HG03342 (cell line): ENCODE measurements at regions not wholly inside any gene's neighbourhood (a gene's known extent, or its start where the extent isn't known, plus 50 kb on each side); places are given as distances from the start of the nearest gene placed in this dataset.
"Not testable (repeated sequence)": the region's sequence is repeated elsewhere in the genome, so short reads cannot be mapped to it uniquely, and the experiment has no call there.

Source experiments
- ATAC-seq: cut with Tn5 transposase; IDR thresholded peaks from one replicate; pipeline ENCODE4 v1.9.1; 2021; ENCODE audit warnings: mild to moderate bottlenecking, moderate library complexity; ENCODE audit not compliant: unreplicated experiment

DNA sequence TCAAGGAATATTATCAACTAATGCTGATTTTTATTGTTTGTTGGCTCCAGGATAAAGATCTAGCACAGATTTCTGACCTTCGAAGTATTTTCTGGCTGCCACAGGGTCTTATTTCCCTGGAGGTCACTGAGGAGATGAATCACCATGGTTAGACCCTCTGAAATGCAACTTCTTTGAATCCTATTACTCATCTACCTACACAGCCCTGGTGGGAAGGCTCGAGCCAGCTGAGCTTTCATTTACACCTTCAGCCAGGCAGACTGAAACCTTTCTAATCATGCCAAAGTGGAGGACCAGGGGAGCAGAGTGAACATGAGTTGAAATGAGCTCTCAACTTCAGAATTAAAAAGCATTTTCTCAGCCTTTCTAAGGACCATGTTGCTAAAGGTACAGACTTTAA lies 130.5 kb downstream of the SMIM20 start:
- ATAC-seq = no peak

DNA sequence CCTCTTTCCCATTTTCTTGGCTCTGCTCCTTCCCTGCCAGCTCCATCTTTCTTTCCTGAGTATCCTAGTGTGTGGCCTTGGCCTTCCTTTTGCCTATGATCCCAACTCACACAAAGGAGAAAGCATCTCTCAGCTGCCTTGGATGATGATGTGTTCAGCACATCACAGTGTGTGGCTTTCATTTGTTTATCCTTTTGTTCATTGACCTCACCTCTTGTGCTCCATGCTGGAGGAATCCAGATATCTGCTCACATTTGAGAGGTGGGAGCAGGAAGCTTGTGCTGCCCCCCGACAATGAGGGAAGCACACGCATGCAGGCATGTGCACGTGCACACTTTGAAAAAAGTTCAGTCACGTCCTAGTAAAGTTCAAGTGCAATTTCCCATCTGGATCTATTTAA lies 131.0 kb downstream of the SMIM20 start:
- ATAC-seq = no peak

DNA sequence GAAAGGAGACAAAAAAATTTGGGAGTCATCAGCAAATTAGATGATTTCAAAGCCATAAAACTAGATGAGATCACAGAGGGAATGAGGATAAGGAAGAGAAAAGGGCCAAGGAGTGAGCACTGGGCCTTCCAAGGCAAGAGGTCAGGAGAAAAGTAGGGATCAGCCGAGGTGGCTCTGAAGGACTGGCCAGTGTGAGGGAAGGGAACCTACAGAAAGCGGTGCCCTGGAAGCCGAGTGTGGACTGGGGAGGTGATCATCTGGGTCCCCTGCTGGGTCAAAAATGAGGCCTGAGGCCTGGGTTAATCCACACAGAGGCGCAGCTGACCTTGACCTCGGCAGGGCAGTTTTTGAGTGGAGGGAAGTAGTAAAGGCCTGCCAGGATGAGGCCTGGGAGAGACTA lies 133.8 kb downstream of the SMIM20 start:
- ATAC-seq = no peak

DNA sequence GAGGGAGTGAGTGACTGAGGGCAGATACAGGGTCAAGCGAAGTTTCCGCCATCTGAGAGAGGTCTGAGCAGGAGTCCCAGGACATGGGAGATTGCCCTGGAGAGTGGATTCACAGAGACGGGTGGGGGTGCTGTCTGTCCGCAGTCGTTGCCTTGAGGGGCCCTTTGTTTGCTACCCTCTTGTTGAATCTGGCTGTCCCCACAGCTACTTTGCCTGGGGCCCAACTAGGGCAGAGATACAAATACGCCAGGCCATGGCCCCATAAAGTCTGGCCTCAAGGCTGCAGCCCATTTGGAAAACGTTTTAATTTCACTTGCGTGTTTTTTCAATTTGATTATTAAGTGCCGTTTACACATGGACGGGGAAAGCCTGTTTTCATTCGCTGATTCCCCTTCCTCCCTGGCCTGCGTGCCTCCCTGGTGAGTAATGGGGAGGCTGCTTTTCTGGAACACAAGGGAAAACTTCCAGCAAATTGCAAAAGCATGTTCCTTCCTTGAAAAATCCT lies 134.4 kb downstream of the SMIM20 start:
- ATAC-seq = no peak

DNA sequence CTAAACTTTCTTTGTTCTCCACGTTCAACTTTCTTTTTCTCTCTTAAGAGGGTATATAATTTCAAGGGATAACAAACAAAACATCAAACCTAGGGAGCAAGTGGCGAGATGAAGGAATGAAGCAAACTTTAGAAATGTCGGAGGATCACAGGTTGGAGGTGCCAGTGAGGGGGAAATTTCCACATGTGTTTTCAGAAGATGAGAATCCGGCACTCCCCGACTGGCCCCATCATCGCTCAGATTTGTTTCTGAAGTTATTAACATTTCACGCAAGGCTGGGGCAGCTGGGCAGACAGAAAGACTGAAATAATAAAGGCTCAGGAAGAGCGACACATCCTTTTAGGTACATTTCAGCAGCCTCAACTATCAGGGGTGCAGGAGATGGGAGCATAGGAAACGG lies 134.9 kb downstream of the SMIM20 start:
- no peak for ATAC-seq

DNA sequence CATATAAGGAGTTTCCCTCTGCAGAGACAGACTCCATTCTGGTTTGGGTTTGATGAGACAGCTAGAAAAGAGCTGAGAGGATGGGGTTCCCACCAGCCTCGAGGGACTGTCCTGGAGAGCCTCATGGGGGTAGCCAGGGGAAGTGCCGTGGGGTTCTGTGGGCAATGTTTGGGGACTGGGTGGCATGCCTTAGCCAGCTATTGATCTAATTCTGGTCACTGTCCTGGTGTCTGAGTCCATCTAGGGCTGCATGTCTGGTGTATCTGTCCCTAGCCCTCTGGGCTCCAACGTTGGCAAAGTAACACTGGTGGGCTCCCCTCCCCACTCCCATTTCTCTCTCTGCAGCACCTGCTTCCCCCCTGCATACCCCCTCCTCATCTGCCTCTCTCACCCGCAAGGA lies 135.4 kb downstream of the SMIM20 start:
- ATAC-seq = no peak

DNA sequence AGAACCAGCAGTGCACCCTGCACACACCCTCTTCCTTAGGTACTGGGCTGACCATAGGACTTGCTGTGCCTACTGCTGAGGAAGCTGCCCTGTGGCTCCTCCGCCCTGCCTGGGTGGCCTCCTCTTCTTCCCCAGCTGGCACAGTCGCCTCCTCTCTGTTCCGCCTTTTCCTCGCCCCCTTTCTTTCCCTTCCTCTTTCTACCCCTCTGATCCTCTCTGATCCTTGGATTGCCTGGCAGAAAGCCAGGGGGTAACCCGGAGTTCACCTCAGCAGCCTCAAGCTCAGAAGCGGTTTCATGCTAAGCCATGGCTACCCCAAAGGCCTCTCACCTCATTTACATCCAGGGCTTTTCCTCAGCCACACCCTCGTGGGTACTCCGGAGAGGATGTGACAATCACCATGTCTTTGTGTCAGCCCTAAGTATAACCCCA lies 136.2 kb downstream of the SMIM20 start:
- ATAC-seq = peak; percentile 51

DNA sequence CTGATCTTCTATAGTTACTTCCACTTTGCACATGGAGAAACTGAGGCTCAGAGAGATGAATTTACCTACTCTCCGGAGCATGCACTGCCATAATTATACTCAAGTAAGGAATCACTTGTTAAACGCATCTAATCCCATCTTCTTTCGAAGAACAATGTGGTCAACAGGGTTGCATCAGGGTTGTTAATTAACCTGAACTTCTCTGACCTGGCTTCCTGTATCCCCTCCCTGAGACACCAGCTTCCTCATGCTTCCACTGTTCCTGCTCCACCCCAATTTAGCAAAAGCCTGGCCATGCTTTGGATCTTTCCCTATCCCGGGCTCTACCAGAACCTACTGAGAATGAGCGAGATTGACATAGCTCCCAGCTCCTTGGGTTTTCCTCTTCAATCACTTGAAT lies 136.7 kb downstream of the SMIM20 start:
- peak; percentile 39 for ATAC-seq

DNA sequence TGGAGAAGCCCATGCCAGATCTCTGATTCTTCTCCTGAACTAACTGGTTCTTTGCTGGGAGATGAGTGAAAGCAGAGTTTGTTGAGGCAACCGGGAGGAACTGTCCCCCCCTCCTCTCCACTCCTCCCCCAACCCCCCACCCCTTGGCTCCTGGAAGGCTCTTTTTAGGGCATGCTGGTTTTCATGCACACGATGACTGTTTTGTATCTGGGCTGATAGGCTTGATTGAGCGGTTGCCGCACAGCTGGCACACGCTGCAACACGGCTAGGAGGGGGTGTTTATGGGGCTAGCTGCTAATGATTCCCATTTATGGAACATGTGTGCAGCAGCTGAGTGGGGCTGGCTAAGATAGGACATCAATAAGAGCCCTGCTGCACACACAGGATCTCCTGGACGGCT lies 137.2 kb downstream of the SMIM20 start:
- no peak for ATAC-seq

DNA sequence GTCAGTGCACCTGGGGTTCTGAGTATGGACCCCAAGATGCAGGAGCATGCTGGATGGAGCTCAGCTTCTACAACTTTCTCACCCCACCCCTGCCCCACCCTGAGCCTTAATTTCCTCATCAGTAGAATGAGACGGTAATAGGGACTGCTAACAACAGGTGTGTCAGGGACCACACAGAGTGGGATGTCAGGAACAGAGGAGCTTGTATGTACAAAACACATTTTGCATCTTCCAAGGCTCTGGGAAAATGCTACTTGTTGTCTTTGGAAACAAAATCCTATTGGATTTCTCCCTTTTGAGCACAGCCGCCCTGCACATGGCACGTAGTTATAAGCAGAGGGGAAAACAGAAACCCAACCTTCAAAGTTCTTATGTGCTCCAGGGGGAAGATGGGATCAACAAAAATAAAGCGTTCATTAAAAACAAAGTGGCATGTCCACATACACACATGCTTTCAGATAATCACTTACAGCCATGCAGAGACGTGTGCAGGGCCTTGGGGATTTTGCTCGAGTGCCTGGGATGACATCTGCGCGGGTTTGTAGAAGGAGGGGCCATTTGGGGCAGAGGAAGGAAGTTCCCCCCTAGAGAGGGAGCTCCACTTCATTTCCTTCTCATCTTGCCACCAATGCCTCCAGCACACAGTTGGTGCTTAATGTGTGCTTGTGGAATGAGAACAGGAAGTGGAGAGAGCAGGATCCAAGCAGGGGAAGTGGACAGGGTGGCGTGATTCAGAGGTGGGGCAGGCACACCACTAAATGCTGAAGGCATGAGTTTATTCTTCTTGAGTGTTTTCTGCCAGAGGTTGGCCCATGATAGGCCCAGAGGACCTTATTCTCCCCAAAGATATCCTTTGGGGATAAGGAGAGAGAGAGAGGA lies 138.9 kb downstream of the SMIM20 start:
- no peak for ATAC-seq

DNA sequence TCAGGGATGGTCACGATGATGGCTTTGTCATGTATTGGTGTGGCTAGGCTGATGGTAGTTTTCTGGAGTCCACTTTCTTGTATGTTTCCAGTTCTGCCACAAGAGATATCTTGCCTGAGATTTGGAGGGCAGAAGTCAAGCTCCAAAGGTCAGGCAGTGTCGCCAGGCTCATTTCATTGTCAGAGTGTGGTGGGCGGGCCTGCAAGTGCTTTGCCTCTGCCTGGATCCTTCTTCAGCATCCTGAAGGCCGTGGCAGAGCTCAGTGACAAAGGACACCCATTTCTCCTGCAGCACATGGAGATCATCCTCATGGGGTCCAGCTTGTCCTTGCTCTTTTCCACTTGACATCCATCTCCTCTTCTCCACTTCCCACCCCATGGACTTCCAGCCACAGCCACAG lies 139.7 kb downstream of the SMIM20 start:
- ATAC-seq = no peak

DNA sequence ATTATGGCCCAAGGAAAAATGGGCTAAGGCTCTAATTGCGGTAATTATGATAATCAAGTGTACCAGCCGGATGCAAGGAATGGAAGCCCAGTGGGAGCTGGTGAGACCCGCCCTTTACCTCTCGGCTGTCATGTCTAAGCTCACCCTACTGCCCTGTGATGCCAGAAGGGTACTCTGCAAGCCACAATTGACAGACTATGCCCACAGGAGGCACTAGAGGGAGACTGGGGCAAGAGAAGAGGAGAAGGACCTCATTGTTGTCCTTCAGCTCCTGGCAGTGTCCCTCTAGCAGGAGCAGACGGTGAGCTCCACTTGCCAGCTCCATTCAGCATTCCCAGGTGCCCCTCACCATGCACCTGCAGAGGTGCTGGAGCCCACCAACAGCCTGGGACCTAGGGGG lies 141.8 kb downstream of the SMIM20 start:
- no peak for ATAC-seq

DNA sequence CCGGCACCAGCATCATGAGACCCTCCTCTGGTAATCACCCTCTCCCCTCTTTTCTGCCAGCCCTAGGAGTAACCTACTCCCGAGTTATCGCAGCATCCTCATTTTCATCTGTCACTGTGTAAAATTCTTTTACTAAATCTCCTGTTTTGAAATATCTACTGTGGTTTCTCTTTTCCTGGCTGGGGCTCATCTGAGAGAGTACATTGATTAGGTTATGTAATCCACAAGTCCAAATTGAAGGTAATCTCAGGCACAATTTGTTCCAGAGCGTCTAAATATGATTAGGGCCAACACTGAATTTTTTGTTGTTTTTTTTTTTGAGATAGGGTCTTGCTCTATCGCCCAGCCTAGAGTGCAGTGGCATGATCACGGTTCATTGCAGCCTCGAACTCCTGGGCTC lies 142.4 kb downstream of the SMIM20 start:
- ATAC-seq = no peak

DNA sequence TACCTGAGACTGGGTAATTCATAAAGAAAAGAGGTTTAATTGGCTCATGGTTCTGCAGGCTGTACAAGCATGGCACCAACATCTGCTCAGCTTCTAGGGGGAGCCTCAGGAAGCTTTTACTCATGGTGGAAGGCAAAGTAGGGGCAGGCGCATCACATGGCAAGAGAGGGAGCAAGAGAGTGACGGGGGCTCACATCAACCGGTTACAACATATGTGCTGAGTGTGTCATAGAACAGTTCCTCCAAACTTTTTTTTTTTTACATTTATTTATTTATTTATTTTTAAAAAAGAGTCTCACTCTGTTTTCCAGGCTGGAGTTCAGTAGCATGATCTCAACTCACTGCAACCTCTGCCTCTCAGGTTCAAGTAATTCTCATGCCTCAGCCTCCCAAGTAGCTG lies 143.8 kb downstream of the SMIM20 start:
- not testable (repeated sequence) for ATAC-seq

DNA sequence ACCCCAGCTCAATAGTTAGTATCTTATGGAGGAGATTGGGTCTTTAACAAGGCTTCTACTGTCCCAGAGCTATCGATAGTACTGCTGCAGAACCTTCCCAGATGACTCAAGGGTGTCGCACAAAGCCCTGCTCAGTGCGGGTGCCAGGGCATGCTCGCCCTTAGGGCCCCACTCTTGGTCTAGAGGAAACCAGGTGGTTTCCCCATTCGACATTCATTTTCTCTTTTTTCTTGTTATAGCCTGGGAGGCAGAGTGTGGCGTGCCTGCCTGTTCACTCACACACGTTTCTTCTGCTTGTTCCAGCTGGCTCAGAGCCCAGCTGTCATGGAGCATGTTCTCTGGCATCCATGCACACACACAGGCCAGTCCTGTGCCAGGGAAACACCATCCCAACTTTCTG lies 144.5 kb downstream of the SMIM20 start:
- ATAC-seq = peak; percentile 49

DNA sequence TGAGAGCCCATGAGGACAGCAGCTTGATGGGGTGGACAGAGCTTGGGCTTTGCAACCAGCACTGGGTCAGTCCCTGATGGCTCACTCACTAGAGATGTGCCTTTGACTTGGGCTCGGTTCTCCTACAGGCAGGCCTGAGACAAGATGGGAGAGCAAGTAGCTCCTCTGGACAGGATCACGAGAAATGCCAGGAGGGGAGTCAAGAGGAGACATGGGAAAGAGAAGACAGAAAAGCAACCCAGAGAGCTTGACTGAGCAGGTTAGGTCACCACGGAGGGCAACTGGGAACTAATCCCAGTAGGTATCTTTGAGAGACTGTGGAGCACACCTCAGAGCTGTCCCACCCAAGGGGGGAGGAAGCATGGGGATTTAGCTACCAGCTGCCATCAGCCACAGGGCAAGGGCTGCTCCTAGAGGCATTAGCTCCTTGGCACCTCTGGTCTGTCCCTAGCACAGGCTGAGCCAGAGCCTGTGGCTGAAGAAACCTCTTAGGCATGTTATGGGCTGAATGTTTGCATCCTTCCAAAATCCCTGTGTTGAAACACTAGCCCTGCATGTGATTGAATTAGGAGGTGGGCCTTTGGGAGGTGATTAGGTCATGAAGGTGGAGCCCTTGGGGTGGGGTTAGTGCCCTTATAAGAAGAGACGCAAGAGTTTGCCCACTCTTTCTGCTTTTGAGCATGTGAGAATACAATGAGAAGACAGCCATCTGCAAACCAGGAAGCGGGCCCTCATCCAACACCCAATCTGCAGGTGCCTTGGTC lies 145.6 kb downstream of the SMIM20 start:
- no peak for ATAC-seq

DNA sequence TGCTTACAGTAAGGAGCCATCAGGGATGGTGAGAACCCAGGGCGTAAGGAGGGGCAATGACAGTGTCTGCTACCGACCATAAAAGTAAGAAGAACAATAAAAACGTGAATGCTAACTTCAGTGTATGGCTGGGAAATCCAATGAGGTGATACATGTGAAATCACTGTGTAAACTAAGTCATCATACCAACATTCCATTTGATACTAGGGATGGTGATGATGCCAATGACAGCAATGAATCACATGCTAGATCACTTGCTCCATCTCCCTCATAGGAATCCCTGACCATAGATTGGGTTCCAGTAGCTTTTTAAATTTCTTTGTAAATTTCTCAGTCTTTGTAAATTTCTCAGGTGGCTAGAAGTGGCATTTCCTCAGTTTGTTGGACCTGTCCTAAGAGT lies 146.3 kb downstream of the SMIM20 start:
- no peak for ATAC-seq

DNA sequence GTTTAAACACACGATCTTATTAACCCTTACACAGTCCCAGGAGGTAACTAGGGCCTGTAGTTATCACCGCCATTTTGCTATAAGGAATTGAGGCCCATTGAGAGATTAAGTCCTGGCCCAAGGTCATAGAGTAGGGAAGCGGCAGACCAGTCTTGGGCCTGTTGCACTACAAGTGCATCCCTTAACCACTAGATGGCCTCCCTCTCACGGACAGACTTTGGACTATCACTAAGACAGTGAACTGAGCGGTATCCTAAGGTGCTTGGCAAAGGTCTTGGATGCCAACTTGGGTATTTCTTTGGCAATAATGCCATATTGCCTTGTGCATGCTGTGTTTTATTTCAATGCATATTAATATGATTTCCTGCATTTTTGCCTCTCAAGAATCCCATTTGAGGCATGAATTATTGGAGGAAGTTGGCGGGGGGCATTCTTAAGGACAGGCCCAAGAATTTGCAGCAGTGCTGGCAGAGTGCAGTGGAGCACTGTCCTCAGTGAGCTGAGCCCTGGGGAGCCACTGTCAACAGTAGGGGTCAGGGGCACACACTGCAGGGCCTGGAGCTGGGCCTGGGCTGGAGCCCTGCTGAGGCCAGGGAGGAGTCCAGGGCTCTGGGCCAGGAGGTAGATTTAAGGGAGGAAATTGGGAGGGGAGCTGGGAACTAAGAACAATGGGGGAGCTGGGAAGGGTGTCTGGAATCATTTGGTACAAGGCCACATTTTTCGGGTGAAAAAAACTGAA lies 147.4 kb downstream of the SMIM20 start:
- ATAC-seq = peak; percentile 75

DNA sequence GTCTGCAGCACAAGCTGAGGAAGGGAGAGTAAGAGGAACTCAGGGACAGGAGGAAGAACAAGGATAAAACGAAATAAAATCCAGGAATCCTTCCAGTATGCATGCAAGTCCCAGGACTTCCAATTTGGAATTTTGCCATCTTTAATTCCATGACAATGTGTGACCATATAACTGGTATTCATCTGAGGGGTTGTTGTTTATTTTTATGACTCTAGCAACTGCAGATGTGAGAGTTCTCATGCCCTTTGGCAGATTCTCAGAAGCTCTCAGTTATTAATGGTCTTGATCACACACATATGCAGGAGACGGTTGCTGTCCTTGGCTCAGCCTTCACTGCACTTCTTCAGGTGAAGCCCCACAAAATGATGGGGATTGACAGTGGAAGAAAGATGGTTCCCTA lies 148.2 kb downstream of the SMIM20 start:
- ATAC-seq = no peak

DNA sequence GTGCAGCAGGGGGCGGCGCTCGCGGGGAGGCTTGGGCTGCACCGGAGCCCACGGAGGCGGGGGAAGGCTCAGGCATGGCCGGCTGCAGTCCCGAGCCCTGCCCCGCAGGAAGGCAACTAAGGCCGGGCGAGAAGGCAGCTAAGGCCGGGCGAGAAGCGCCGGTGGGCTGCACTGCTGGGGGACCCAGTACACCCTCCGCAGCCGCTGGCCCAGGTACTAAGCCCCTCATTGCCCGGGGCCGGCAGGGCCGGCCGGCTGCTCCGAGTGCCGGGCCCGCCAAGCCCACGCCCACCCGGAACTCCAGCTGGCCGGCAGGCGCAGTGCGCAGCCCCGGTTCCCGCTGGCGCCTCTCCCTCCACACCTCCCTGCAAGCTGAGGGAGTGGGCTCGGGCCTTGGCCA lies 150.0 kb downstream of the SMIM20 start:
- not testable (repeated sequence) for ATAC-seq

DNA sequence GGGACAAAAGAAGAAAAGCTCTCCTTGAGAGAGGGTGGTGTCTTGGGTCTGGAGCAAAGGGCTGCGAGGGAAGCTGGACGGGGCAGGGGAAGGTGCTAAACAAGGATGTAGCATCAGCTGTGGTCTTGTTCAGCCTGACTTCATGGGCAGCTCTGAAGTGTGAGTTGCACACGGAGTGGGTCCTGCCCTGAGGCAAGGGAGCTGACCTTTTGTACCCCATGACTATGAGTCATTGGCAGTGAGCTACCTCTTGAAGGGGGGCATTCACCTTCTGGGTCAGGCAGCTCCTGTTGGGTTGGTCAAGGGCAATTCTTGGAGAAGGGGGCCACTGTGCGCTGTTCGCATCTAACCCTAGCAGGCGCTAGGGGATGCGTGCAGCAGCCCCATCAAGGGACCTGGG lies 151.8 kb downstream of the SMIM20 start:
- no peak for ATAC-seq
